ENCODE measurements at regions not wholly inside any gene's neighbourhood (a gene's known extent, or its start where the extent isn't known, plus 50 kb on each side); places are given as distances from the start of the nearest gene placed in this dataset.
"Not testable (repeated sequence)": the region's sequence is repeated elsewhere in the genome, so short reads cannot be mapped to it uniquely, and the experiment has no call there.

GRCh38 chr14:38605193-38606114, 349.6 kb upstream of the CLEC14A start:
- ChIA-PET CTCF (no interaction called here), POLR2A (no interaction called here)

- POLR2A ChIA-PET, CTCF ChIA-PET: not testable (repeated sequence)
Measured at GRCh38 chr14:38600572-38600971, 344.7 kb upstream of the CLEC14A start.

GRCh38 chr14:38593476-38593875, 337.6 kb upstream of the CLEC14A start:
- POLR2A ChIA-PET = no interaction called here
- CTCF ChIA-PET = no interaction called here

GRCh38 chr14:38592764-38593442, 337.0 kb upstream of the CLEC14A start:
- ChIA-PET POLR2A (no interaction called here), CTCF (no interaction called here)

- CTCF ChIA-PET = no interaction called here
- POLR2A ChIA-PET = no interaction called here
Measured at GRCh38 chr14:38589747-38590350, 334.0 kb upstream of the CLEC14A start.

- CTCF ChIA-PET = no interaction called here
- POLR2A ChIA-PET = no interaction called here
Measured at GRCh38 chr14:38583471-38583870, 327.6 kb upstream of the CLEC14A start.

- ChIA-PET POLR2A (no interaction called here), CTCF (no interaction called here)
Measured at GRCh38 chr14:38578278-38578681, 322.4 kb upstream of the CLEC14A start.

- POLR2A ChIA-PET = no interaction called here
- CTCF ChIA-PET = no interaction called here
Measured at GRCh38 chr14:38567703-38568102, 311.8 kb upstream of the CLEC14A start.

- POLR2A ChIA-PET = no interaction called here
- CTCF ChIA-PET = no interaction called here
Measured at GRCh38 chr14:38561657-38562056, 305.8 kb upstream of the CLEC14A start.

GRCh38 chr14:38559711-38560110, 303.8 kb upstream of the CLEC14A start:
- CTCF ChIA-PET = no interaction called here
- POLR2A ChIA-PET = no interaction called here

GRCh38 chr14:38557391-38557790, 301.5 kb upstream of the CLEC14A start:
- POLR2A ChIA-PET, CTCF ChIA-PET: not testable (repeated sequence)

- POLR2A ChIA-PET = no interaction called here
- CTCF ChIA-PET = no interaction called here
Measured at GRCh38 chr14:38556252-38556651, 300.4 kb upstream of the CLEC14A start.

- POLR2A ChIA-PET = no interaction called here
- CTCF ChIA-PET = no interaction called here
Measured at GRCh38 chr14:38554026-38554425, 298.1 kb upstream of the CLEC14A start.

GRCh38 chr14:38553586-38553985, 297.7 kb upstream of the CLEC14A start:
- POLR2A ChIA-PET = no interaction called here
- CTCF ChIA-PET = no interaction called here

- POLR2A ChIA-PET = no interaction called here
Measured at GRCh38 chr14:38549564-38549963, 293.7 kb upstream of the CLEC14A start.

GRCh38 chr14:38547961-38548490, 292.1 kb upstream of the CLEC14A start:
- CTCF ChIA-PET = no interaction called here
- POLR2A ChIA-PET = no interaction called here

More at GRCh38 chr14:38549564-38549963, 293.7 kb upstream of the CLEC14A start:
- CTCF ChIA-PET = no interaction called here

- CTCF ChIA-PET = no interaction called here
- POLR2A ChIA-PET = no interaction called here
Measured at GRCh38 chr14:38546932-38547551, 291.1 kb upstream of the CLEC14A start.

- CTCF ChIA-PET = no interaction called here
- POLR2A ChIA-PET = no interaction called here
Measured at GRCh38 chr14:38544776-38545175, 288.9 kb upstream of the CLEC14A start.

GRCh38 chr14:38543851-38544250, 288.0 kb upstream of the CLEC14A start:
- CTCF ChIA-PET, POLR2A ChIA-PET: not testable (repeated sequence)

GRCh38 chr14:38538053-38538452, 282.2 kb upstream of the CLEC14A start:
- CTCF ChIA-PET, POLR2A ChIA-PET: not testable (repeated sequence)

Measured in activated CD8-positive, alpha-beta memory T cell treated with anti-CD3 and anti-CD28 coated beads for 36 hours (primary cell).